Inflammatory macrophage treated with lipopolysaccharide for 1 hour (primary cell): ENCODE measurements at regions not wholly inside any gene's neighbourhood (a gene's known extent, or its start where the extent isn't known, plus 50 kb on each side); places are given as distances from the start of the nearest gene placed in this dataset.
"Not testable (repeated sequence)": the region's sequence is repeated elsewhere in the genome, so short reads cannot be mapped to it uniquely, and the experiment has no call there.

Source experiments
- DNase-seq, 2 donors: peaks; one replicate each; pipeline ENCODE4 v3.0.0-alpha.2; 2020 to 2022

DNA sequence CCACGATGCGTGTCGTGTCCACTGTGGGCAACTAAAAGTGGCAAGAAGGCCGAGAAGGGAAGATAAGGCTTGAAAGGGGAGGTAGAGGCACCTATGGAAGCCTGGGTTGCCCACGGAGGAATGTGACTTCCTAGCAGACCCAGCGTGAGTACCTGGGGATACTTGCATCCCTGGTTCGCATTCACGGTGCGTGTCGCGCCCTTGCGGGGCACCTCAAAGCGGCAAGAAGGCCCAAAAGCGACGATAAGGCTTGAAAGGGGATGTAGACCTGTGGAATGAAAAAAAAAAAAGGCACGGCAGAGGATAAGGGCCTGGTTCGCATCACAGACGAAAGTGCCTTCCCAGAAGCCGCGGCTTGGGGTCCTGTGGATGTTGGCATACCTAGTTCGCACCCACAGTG is 282.9 kb downstream of the ALG10 start:
- DNase-seq: no peak

DNA sequence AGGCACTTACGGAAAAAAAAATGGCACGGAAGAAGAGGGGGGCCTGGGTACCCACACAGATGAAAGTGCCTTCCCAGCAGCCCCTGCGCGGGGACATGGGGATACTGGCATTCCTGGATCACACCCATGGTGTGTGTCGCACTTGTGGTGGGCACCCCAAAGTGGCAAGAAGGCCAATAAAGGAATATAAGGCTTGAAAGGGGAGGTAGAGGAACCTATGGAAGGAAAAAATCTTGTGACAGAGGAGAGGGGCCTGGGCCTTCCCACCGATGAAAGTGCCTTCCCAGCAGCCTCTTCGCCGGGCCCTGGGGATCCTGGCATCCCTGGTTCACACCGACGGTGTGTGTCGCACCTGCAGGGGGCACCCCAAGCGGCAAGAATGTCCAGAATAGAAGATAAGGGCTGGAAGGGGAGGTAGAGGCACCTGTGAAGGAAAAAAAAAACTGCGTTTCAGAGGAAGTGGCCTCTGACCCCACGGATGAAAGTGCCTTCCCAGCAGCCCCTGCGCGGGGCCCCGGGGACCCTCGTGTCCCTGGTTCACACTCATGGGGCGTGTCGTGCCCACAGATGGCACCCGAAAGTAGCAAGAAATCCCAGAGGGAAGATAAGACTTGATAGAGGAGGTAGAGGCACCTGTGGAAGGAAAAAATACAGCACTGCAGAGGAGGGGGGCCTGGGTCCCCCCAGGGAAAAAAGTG is 284.0 kb downstream of the ALG10 start:
- no peak for DNase-seq

- not testable (repeated sequence) for DNase-seq
Measured at GRCh38 chr12:34309806-34310804, 287.8 kb downstream of the ALG10 start.

DNA sequence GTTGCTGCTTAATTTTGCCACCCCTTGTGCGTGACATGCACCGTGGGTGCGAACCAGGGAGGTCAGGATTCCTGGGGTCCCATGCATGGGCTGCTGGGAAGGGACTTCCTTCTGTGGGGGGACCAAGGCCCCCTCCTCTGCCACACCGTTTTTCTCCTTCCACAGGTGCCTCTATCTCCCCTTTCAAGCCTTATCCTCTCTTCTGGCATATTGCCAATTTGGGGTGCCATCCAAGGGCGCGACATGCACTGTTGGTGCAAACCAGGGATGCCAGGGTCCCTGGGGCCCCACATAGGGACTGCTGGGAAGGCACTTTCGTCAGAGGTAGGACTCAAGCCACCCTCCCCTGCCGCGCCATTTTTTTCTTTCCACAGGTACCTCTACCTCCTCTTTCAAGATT is 289.0 kb downstream of the ALG10 start:
- no peak for DNase-seq

DNA sequence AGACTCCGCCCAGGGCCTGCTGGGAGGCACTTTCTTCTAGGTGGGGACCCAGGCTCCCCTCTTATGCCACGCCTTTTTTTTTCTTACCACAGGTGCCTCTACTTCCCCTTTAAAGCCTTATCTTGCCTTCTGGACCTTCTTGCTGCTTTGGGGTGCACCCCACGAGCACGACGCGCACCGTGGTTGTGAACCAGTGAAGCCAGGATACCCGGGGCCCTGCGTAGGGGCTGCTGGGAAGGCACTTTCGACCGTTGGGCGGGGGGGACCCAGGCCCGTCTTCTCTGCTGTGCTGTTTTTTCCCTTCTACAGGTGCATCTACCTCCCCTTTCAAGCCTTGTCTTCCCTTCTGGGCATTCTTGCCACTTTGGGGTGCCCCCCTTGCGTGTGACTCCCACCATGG is 305.4 kb downstream of the ALG10 start:
- DNase-seq: no peak

DNA sequence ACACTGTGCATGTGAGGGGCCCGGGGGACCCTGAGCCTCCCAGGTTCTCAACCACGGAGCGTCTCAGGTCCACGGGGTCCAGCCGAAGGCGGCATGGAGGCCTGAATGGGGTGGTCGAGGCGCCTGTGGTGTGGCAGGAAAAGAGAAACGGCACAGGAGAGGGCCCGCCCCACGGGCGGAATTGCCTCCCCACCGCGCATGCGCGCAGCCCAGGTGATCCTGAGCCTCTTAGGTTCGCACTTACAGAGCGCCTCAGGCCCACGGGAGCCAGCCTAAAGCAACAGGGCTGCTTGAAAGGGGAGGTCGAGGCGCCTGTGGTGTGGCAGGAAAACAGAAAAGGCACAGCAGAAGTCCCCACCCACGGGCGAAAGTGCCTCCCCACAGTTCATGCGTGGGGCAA is 311.0 kb downstream of the ALG10 start:
- DNase-seq: no peak

- no peak for DNase-seq
Measured at GRCh38 chr12:34334538-34334937, 312.2 kb downstream of the ALG10 start.

- DNase-seq: no peak
Measured at GRCh38 chr12:34334953-34335743, 312.9 kb downstream of the ALG10 start.

GRCh38 chr12:34335819-34336262 is 313.5 kb downstream of the ALG10 start:
- DNase-seq: no peak

GRCh38 chr12:34336619-34337465 is 314.5 kb downstream of the ALG10 start:
- no peak for DNase-seq

- DNase-seq: no peak
Measured at GRCh38 chr12:34338751-34339150, 316.5 kb downstream of the ALG10 start.

DNA sequence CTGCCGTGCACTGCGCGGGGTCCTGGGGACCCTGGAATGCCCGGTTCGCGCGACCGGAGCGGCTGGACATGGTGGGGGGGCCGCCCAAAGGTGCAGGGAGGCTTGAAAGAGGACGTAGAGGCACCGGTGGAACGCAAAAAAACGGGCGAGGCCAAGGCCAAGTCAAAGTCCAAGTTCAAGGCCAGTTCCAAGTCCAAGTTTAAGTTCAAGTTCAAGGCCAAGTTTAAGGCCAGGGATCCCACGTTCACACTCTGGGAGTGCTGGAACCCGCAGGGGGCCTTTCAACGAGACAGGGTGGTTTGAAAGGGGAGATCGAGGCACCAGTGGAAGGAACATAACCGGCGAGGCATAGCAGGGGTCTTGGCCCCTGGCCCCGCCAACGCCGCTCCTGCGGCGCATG is 317.6 kb downstream of the ALG10 start:
- DNase-seq: no peak

- no peak for DNase-seq
Measured at GRCh38 chr12:34340534-34341361, 318.5 kb downstream of the ALG10 start.

- DNase-seq: no peak
Measured at GRCh38 chr12:34341362-34341733, 319.1 kb downstream of the ALG10 start.

DNA sequence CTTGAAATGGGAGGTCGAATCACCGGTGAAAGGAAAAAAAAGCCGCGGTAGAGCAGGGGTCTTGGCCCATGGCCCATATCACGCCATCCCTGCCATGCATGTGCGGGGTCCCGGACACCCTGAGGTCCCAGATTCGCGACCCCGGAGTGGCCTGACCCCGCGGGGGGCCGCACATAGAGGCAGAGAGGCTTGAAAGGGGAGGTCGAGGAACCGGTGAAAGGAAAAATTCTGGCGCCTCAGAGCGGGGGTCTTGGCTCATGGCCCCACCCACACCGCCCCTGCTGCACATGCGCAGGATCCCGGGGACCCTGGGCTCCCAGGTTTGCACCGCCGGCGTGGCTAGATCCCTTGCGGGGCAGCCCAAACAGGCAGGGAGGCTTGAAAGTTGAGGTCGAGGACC is 319.8 kb downstream of the ALG10 start:
- no peak for DNase-seq

DNA sequence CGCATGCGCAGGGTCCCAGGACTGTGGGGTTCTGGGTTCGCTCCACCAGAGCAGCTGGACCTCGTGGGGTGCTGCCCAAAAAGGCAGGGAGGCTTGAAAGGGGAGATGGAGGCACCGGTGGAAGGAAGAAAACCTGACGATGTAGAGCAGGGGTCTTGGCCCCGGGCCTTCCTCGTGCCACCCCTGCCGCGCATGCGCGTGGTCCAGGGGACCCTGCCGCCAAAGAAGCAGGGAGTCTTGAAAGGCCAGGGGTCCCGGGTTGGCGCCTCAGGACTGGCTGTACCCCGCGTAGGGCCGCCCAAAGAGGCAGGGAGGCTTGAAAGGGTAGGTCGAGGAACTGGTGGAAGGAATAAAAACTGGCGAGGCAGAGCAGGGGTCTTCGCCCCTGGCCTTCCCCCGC is 321.0 kb downstream of the ALG10 start:
- DNase-seq: no peak

DNA sequence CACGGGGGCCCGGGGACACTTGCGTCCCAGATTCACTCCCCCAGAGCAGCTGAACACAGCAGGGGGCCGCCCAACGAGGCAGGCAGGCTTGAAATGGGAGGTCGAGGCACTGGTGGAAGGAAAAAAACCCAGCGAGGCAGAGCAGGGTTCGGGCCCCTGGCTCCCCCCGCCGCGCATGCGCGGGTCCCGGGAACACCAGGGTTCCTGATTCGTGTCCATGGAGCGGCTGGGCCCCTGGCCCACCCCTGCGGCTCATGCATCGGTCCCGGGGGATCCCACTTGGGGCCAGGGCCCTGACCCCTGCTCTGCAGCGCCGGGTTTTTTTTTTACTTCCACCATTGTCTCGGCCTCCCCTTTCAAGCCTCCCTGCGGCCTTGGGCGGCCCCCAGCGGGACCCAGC is 321.5 kb downstream of the ALG10 start:
- DNase-seq: no peak

DNA sequence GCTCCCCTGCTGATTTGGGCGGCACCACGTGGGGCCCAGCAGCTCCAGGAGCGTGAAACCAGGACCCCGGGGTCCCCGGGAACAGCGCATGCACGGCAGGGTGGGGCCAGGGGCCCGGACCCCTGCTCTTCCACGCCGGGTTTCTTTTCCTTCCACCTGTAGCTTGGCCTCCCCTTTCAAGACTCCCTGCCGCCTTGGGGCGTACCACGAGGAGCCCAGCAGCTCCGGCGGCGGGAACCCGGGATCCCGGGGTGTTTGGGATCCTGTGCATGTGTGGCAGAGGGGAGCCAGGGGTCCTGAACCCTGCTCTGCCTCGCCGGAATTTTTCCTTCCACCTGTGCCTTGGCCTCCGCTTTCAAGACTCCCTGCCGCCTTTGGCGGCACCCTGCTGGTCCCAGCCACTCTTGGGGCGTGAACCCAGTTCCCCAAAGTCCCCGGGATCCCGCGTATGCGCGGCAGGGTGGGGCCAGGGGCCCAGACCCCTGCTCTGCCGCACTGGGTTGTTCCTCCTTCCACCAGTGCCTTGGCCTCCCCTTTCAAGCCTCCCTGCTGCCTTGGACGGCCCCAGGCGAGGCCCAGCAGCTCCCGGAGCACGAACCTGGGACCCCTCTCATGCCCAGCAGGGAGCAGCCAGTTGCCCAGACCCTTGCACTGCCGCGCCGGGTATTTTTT is 322.7 kb downstream of the ALG10 start:
- DNase-seq: no peak

DNA sequence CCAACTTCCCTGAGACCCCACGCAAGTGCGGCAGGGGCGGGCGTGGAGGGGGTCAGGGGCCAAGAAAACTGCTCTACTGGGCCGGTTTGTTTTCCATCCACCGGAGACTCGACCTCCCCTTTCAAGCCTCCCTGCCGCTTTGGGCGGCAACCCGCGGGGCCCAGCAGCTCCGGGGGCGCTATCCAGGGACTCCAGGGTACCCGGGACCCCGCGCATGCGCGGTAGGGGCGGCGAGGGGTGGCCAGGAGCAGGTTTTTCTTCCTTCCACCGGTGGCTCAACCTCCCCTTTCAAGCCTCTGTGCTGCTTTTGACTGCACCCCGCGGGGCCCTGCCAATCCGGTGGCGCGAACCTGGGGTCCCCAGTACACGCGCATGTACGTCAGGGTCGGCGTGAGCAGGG is 323.5 kb downstream of the ALG10 start:
- DNase-seq: no peak

DNA sequence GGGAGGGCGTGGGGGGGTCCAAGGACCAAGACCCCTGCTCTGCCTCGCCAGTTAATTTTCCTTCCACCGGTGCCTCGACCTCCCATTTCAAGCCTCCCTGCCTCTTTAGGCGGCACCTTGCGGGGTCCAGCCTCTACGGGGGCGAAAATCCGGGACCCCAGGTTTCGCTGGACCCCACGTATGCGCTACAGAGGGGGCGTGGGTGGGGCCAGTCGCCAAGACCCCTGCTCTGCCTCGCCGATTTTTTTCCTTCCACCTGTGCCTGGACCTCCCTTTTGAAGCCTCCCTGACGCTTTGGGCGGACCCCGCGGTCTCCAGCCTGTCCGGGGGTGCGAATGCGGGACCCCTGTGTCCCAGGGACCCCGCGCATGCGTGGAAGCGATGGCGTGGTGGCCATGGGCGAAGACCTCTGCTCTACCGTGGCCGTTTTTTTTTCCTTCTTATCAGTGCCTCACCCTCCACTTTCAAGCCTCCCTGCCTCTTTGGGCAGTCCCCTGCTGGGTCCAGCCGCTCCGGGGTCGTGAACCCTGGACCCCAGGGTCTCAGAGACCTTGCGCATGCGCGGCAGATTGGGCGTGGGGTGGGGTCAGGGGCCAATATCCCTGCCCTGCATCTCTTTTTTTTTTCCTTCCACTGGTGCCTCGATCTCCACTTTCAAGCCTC is 324.2 kb downstream of the ALG10 start:
- DNase-seq: no peak
